Right atrium auricular region (tissue), 2 donors: ENCODE measurements at regions not wholly inside any gene's neighbourhood (a gene's known extent, or its start where the extent isn't known, plus 50 kb on each side); places are given as distances from the start of the nearest gene placed in this dataset.

ENCODE experiments used
- DNase-seq: peaks from one replicate; pipeline ENCODE4 v3.0.0-alpha.2; 2019; ENCODE audit warnings: low spot score
- H3K27ac ChIP-seq, 2 donors: fragments of 200-600 bp; sonication (generic); 1 replicate in 1 of 2; 2 replicates in 1 of 2; pipeline ENCODE4 v1.5.1; 2016 to 2019
- H3K27me3 ChIP-seq, 2 donors: fragments of 200-600 bp; sonication (generic); one replicate each; pipeline versions ENCODE4 v1.5.1 to v1.6.0; 2017 to 2019
- H3K36me3 ChIP-seq: fragments of 200-600 bp; sonication (generic); one replicate; pipeline ENCODE4 v1.5.1; 2016
- H3K4me1 ChIP-seq, 2 donors: fragments of 200-600 bp; sonication (generic); one replicate each; pipeline versions ENCODE4 v1.5.1 to v1.6.0; 2017 to 2019
- H3K4me3 ChIP-seq, 2 donors: fragments of 200-600 bp; sonication (generic); 1 replicate in 1 of 2; 2 replicates in 1 of 2; pipeline ENCODE4 v1.5.1; 2017 to 2019; ENCODE audit warnings: mild to moderate bottlenecking in 1 of 2, moderate library complexity in 1 of 2
- H3K9me3 ChIP-seq, 2 donors: fragments of 200-600 bp; sonication (generic); one replicate each; pipeline ENCODE4 v1.5.1; 2019
- CTCF ChIP-seq, 2 donors: fragments of 200-600 bp; sonication (generic); IDR thresholded peaks; one replicate each; pipeline ENCODE4 v1.5.1; 2019; ENCODE audit warnings: antibody characterized with exemption in 2 of 2

GRCh38 chr2:12338946-12339697 lies 377.6 kb upstream of the TRIB2 start:
- H3K4me3 ChIP-seq, result no peak overlapping the region
- no peaks in the 10 kb centered on the region for H3K27me3 ChIP-seq
- DNase-seq, result no peak
- H3K9me3 ChIP-seq, result no peaks in the 10 kb centered on the region
- no peak for TF ChIP-seq CTCF (IDR thresholded peaks at IDR 0.05)
- H3K27ac ChIP-seq, result no peak overlapping the region
- H3K36me3 ChIP-seq, result no peaks in the 10 kb centered on the region
- H3K4me1 ChIP-seq, result no peaks in the 10 kb centered on the region

GRCh38 chr2:12340164-12340563 lies 376.6 kb upstream of the TRIB2 start:
- no peak overlapping the region for H3K27ac ChIP-seq
- H3K4me3 ChIP-seq, result no peak overlapping the region
- TF ChIP-seq CTCF (IDR thresholded peaks at IDR 0.05), result no peak
- DNase-seq, result no peak
- H3K9me3 ChIP-seq, result no peaks in the 10 kb centered on the region
- no peaks in the 10 kb centered on the region for H3K27me3 ChIP-seq
- no peaks in the 10 kb centered on the region for H3K36me3 ChIP-seq
- H3K4me1 ChIP-seq, result no peaks in the 10 kb centered on the region

- Histone ChIP-seq H3K27ac (no peak overlapping the region), H3K4me1 (no peaks in the 10 kb centered on the region), H3K9me3 (no peaks in the 10 kb centered on the region), H3K27me3 (no peaks in the 10 kb centered on the region), H3K4me3 (no peak overlapping the region), H3K36me3 (no peaks in the 10 kb centered on the region)
- TF ChIP-seq CTCF (IDR thresholded peaks at IDR 0.05), result no peak
- no peak for DNase-seq
These were observed 375.5 kb upstream of the TRIB2 start for GRCh38 chr2:12341215-12341614.

GRCh38 chr2:12341920-12342319 lies 374.8 kb upstream of the TRIB2 start:
- no peak for DNase-seq
- Histone ChIP-seq H3K4me1 (no peaks in the 10 kb centered on the region), H3K36me3 (no peaks in the 10 kb centered on the region), H3K9me3 (no peaks in the 10 kb centered on the region), H3K4me3 (no peak overlapping the region), H3K27me3 (no peaks in the 10 kb centered on the region), H3K27ac (no peak overlapping the region)
- no peak for TF ChIP-seq CTCF (IDR thresholded peaks at IDR 0.05)

- no peaks in the 10 kb centered on the region for H3K9me3 ChIP-seq
- H3K27ac ChIP-seq, result no peak overlapping the region
- no peaks in the 10 kb centered on the region for H3K4me1 ChIP-seq
- no peak overlapping the region for H3K4me3 ChIP-seq
- H3K27me3 ChIP-seq, result no peaks in the 10 kb centered on the region
- H3K36me3 ChIP-seq, result no peaks in the 10 kb centered on the region
- no peak for TF ChIP-seq CTCF (IDR thresholded peaks at IDR 0.05)
- no peak for DNase-seq
These were observed 373.6 kb upstream of the TRIB2 start for GRCh38 chr2:12343141-12343540.

- Histone ChIP-seq H3K4me3 (no peak overlapping the region), H3K36me3 (no peaks in the 10 kb centered on the region), H3K27ac (no peak overlapping the region), H3K9me3 (no peaks in the 10 kb centered on the region), H3K4me1 (no peaks in the 10 kb centered on the region), H3K27me3 (no peaks in the 10 kb centered on the region)
- TF ChIP-seq CTCF (IDR thresholded peaks at IDR 0.05), result no peak
- no peak for DNase-seq
These were observed 369.7 kb upstream of the TRIB2 start for GRCh38 chr2:12347066-12347493.
